GM18858 (cell line): ENCODE measurements at regions not wholly inside any gene's neighbourhood (a gene's known extent, or its start where the extent isn't known, plus 50 kb on each side); places are given as distances from the start of the nearest gene placed in this dataset.

Source experiments
- ATAC-seq: cut with Tn5 transposase; IDR thresholded peaks from one replicate; pipeline ENCODE4 v1.9.1; 2021; ENCODE audit not compliant: unreplicated experiment

DNA sequence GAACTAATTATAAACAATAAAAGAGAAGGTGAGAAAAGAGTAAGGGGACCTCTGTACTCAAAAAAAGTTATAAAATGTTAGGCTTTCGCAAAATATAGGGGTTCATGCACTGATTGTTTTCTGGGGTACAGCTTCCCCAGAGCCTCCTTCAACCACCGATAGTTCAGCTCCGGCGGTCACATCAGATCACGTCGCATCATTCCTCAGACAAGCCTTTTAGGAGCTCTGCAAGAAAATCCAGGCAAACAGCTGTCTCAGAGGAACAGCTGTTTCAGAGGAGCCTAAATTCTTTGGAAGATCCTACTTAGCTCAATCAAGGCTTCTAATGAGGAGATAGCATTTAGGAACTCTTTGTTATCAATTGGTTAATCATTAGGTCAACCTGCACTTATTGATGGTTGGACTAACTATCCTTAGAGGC, 78.7 kb downstream of the MYCN start:
- no peak for ATAC-seq

DNA sequence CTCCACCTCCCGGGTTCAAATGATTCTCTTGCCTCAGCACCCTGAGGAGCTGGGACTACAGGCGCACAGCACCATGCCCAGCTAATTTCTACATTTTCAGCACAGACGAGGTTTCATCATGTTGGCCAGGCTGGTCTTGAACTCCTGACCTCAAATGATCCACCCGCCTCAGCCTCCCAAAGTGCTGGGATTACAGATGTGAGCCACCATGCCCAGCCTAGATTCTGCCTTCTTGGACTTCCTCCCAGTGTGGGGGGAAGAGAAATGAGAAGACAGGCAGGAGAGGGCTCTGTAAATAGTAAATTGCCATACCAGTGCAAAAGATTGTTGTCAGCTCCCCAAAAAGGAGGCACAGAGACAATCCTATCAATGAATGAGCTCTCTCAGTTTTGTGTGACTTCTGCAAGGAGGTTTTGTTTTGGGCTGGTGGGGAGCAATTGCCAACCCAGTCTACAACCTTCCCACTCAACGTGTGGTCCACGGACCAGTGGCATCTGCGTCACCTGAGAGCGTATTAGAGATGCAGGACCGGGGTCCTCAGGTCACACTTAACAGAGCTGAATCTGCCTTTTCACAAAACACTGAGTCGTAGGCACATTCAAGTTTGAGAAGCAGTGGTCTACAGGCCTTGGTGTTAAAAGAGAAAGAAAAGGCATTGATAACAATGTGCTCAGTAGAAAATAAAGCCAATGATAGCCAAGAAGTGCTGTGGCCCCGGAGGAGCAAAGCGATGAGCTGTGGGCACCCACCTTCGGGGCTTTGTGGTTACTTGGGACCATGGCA, 78.1 kb downstream of the MYCN start:
- no peak for ATAC-seq

DNA sequence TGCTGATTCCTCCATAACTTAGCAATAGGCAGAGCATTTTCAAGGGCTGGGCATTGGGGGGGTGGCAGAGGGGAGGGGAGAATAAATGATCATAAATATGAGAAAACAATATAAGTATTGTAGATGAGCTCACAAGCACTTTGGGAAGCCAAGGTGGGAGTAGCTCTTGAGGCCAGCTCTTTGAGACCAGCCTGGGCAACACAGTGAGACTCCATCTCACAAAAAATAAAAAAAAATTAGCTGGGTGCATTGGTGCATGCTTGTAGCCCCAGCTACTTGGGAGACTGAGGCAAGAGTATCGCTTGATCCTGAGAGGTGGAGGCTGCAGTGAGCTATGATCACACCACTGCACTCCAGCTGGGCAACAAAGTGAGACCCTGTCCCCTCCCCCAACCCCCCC, 75.9 kb downstream of the MYCN start:
- no peak for ATAC-seq

DNA sequence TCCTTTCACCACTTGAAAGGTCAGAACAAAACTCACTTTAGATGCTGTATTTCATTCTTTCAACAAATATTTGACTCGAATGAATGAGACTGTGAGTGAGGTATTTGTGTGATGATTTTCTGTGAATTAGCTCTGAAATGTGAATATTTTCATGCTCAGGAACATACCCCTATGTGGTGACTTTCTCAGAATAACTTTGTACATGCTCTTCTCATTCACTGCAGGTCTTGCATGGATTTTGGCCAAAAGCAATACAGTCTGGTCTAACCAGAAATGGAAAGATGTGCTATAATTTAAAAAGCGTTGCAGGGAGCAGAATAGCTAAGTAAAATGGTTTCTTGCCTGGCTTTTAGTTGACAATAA, 75.5 kb downstream of the MYCN start:
- no peak for ATAC-seq

DNA sequence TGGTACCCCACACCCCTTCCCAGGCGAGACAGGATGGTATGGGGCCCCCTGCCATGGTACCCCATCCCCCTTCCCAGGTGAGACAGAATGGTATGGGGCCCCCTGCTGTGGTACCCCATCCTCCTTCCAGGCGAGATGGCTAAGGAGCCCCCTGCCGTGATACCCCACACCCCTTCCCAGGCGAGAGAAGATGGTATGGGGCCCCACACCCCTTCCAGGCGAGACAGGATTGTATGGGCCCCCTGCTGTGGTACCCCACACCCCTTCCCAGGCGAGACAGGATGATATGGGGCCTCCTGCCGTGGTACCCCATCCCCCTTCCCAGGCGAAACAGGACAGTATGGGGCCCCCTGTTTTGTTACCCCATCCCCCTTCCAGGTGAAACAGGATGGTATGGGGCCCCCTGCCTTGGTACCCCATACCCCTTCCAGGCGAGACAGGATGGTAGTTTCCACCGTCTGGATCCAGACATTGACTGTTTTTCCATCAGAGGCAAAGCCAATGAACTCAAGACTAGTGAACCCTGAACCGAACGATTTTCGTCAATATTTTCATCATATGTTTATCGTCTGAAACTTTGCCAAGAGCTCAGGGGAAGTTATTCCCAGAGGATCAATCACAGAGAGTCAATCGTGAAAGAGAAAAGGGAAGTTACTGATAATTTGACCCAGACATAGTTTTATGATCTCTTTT, 75.0 kb downstream of the MYCN start:
- no peak for ATAC-seq

DNA sequence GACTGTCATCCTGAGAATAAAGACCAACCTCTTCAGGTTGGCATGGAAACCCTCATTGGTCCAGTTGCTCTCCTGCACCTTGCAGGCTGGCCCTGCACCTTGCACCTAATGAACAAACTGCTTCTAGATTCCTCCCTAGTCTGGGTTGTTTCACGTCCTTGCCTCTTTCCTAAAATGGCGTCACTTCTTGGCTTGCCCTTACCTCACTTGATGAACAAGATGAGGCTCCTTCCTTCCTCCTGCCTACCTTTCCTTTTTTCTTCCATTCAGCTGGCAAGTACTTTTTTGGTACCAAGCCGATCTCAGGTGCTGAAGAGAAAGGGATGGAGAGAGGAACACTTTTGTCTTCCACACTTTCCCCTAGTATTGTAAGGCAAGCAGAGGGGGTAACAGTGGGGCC, 74.5 kb downstream of the MYCN start:
- ATAC-seq: no peak

DNA sequence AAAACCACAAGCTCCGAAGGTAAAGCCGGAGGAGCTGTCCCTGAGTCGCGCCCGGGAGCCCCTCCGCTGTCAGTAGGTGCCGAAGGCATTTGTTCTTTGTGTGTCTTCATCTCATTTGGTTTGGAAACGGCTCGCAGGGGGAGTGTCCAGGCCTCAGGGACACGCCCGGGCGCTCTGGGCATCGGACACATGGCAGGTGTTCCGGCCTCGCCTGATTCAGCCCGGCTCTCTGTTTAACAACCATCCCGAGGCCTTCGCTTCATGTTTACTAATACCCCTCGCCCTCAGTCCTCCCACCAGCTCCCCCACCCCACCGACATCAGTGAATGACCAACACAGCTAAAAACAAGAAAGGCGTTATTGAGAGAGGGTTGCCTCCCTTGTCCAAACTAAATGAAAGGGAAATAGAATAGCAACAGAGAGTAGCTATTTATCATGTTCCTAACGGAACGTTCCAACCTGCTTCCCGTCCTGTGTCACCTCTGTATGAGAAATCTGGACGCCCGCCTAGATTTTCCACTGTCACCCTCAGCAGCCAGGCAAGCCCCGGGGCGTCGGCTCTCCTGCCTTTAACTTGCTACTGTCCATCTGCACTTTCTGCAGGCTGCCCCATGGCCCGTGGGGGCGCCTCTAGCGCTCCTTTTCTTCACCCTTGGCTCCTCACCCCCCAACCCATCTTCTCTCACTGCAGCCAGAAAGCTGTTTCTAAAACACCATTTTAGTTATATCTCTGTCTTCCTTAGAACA, 73.9 kb downstream of the MYCN start:
- no peak for ATAC-seq

DNA sequence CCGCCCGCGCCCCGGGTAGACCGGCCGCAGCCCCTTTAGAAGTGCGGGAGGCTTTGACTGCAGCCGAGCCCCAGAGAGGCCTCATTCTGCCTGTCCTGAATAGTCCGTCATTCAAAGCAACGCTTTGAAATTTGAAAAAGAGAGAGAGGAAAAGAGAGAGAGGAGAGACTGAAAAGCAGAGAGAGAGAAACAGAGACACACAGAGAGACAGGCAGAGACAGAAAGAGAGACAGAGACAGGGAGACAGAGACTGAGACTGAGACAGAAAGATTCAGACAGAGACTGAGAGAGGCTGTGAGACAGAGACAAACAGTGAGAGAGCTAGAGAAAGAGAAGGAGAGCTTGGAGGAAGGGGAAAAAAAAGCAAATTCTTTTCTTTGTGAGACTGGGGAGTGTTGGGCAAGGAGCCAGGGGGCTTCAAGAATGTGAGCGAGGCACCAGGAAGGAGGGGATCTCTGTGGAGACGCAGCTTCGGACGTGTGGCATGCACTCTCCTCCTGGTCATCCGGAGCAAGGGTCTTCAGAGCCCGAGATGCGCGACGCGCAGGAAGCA, 73.1 kb downstream of the MYCN start:
- no peak for ATAC-seq

DNA sequence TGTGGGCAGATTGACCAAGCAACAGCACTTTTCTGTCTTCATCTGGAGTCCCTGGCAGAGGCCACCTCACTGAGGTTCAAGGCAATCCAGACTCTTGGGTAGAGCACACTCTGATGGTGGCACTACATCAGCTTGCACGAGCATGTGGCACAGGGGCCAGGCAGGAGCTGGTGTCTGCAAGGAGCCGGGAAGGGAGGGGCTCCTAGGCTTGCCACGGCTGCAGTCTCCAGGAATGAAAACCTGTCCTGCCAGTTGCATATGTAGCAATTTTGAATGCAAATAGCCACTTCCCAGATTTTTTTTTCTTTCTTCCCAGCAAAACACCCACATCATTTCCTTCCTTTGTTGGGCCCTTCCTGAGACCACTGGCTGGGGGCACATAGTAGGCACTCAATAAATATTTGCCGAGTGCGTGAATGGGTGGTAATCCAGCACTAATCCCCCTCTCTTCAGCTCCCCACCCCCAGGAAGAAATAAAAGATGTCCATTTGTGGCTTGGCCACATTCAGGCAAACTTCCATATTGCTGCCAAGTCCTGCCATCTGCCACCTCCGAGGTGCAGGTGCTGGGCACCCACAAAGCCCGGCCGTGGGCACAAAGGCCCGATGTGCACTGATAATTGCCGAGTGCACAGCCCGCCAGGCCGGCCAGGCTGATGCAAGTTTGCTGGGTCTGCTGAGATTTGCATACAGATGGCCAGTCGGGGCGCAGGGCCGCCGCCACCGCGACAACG, 72.4 kb downstream of the MYCN start:
- ATAC-seq: no peak

DNA sequence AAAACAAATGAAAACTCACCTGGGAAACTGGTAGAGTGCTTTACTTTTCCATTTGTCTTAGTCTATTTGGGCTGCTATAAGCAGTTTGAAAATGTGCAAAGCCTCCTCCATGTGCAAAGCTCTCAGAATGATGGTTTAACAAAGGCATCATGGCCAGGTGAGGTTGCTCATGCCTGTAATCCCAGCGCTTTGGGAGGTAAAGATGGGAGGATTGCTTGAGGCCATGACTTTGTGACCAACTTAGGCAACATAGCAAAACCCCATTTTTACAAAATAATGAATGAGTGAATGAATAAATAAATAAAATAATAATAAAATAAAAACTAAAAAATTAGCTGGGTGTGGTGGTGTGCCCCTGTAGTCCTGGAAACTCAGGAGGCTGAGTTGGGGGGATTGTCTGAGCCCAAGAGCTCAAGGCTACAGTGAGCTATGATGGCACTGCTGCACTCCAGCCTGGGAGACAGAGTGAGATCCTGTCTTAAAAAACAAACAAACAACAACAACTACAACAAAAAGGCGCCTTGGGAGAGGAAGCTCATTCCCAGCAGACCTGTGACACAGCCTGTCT, 71.8 kb downstream of the MYCN start:
- ATAC-seq: no peak

DNA sequence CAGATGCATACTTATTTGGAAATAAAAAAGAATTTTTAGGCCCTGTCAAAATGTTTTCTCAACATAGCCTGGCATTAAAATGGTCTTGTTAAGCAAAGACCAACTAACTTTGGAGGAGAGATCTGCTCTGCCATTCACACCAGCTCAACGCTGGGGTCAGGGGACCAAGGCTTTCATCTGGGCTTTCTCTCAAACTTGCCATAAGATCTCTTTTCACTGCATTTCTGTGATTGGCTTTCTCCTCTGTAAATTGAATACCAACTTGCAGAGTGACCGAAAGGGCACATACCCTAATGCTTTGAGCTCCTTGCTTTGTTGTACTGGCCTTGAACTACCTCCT, 71.2 kb downstream of the MYCN start:
- no peak for ATAC-seq

DNA sequence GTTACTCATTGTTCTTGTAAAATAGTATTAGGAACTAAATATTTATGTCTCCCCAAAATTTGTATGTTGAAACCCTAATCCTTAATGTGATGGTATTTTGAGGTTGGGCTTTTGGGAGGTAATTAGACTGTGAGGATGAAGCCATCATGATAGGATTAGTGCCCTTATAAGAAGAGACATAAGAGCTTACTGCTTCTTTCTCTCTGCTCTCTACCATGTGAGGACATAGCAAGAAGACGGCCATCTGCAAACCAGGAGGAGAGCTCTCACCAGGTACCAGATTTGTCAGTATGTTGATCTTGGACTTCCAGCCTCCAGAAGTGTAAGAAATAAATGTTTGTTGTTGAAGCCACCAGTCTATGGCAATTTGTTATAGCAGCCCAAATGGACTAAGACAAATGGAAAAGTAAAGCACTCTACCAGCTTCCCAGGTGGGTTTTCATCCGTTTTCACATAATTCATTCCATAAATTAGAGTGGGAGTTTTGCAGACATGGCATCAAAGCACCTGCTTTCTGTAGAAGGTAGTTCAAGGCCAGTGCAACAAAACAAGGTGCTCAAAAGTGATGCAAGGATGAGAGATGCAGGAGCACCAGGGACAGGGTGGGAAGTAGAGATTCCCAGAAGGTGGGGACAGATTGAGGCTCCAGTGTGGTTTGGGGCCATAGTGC, 70.7 kb downstream of the MYCN start:
- no peak for ATAC-seq

DNA sequence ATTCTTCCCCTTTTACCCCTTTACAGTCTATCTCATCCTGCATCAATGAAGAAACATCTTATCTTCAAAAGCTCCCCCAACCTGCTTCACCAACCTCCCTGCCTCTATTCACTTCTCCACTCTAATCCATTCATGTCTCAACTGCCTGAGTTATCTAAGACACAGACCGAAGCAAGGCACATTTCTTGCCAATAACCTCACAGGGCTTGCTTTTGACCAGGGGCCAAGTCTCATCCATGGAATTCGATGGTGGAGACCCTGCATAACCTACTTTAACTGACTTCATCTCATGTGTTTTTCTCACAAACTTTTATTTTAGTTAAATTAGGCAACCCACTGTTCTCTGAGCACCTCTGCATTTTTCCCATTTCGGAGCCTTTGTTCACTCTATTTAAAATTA, 69.7 kb downstream of the MYCN start:
- no peak for ATAC-seq

DNA sequence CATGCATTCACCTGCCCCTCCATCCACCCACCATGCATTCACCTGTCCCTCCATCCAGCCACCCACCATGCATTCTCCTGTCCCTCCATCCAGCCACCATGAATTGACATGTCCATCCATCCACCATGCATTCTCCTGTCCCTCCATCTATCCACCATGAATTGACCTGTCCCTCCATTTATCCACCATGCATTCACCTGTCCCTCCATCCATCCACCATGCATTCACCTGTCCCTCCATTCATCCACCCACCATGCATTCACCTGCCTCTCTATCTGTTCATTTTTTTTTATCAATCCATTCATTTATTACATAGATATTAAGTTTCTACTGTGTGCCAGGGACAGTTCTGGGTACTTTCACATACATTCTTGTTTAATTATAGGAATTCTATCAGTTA, 69.2 kb downstream of the MYCN start:
- no peak for ATAC-seq

DNA sequence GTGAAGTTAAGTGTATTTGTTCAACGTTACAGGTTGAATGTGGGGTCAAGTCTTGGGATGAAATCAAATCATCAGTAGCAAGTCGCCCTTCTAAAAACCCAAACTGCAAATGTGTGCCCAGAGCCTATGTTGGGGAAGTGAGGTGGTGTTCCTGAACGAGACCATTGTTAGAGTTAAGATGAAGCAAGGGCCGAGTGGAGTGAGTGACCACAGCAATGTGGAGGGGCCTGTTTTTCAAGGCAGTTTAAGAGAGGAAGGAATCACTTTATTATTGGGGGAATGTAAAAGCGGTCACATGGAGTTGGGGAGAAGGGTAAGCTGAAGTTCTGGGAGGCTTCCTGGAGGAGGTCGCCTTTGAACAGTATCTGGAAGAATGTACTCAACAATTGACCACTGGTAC, 68.5 kb downstream of the MYCN start:
- ATAC-seq: no peak

DNA sequence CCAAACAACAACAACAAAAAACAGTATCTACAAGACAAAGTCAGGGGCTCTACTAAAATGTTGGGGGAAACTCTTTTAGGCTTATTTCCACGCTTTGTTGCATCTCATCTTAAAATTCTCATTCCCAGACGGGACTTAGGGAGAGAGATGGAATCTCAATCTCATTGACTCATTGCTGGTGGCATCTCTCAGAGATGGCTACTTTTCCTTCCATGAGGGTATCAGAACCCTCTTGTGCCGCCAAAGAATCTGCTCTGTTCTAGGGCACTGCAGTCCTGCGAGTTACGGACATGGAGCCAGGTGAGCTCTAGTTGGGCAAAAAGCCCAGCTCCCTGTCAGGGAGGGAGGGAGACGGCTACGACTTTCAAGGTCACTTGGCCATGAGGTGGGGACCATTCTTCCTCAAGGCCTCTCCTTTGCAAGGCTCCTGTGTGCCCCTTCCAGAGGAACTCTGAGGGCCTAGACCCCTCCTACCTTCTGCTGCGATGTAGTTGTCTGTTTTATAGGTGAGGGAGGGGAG, 68.0 kb downstream of the MYCN start:
- no peak for ATAC-seq

DNA sequence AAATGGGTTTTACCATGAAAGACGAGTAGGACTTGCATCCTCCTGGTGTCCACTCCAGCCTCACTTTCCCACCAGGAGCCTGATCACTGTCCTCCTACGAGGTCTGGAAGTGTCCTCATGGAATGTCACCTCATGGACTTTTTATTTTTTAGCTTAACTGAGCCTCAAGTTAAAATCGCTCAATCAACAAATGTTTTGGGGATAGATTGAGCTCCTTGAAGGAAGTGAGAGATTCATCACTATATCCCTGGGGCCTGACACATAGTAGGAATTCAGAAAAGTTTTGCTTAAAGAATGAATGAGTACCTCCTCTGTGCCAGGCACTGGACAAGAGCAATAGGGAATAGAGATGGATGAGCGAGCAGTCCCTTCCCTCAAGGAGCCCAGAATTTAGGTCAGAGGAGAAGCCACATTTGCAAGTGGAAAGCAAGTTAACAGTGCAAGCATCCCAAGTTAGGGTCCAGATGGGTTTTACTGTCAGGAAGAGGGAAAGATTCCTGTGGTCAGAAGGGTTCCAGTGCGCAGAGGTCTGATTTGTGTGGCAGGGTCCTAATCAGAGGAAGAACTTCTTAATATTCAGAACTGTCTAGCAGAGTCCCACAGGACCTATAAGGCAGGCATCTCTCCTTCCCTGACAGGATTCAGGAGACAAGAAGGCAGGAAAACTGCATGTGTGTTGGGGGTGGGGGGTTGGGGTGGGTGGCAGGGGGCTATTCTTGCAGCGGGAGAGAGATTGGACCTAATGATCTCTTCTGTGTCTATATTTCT, 67.0 kb downstream of the MYCN start:
- ATAC-seq: no peak

DNA sequence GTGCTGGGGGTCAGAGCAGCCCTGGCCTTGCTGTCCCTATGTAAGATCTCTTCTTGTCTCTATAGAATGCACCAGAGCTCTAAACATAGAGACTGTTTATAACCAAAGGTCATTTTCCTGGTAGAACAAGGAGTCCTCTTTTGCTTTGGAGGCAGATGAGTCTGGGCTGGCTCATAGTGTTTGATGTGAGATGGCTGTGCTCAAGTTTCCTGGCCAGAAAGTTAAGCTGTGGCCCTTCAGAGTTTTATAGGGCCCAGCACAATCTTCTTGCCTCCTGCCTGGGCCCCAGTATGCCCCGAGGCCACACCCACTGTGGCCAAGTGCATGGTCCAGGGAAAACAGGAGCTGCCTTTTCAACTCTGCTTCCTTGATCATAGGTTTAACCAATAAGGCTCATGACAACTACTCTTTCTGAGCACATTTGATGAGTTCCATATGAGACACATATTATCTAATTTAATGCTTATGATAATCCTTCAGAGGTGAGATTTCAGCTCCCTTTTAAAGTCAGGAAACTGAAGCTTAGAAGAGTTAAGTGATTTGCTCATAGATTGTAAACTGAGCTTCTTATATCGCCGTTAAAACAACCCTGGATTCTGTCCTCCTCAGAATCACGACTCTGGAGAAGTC, 66.3 kb downstream of the MYCN start:
- ATAC-seq: no peak
